GM10248 (cell line): ENCODE measurements at regions not wholly inside any gene's neighbourhood (a gene's known extent, or its start where the extent isn't known, plus 50 kb on each side); places are given as distances from the start of the nearest gene placed in this dataset.
A peak's percentile ranks its signal among the peaks of the same experiment; 100 is the strongest.

Experiments
- CTCF ChIA-PET: fragments of 300-600 bp; sonication (Branson Sonifier 250); formaldehyde crosslinking; extraction: SDS; loops from one replicate; lab custom pipeline; 2021; ENCODE audit warnings: antibody characterized with exemption; lab: Yijun Ruan, JAX
- POLR2A ChIA-PET: fragments of 350-650 bp; sonication (Branson Sonifier 250); formaldehyde crosslinking; extraction: SDS; loops from one replicate; lab custom pipeline; 2020; ENCODE audit warnings: antibody characterized with exemption; lab: Yijun Ruan, JAX
- DNase-seq: peaks from one replicate; pipeline ENCODE4 v3.0.0; 2012; ENCODE audit errors: extremely low spot score
- CTCF ChIP-seq: IDR thresholded peaks from 2 replicates; pipeline ENCODE4 v1.5.1; 2012; ENCODE audit warnings: mild to moderate bottlenecking, low read depth; ENCODE audit errors: extremely low read depth, missing control alignments, control extremely low read depth

- ChIA-PET CTCF (interaction anchor here (1.6 to 4.3 kb wide), 2 partner anchors 11 to 86 kb away, joined by 3 to 17 read pairs; no protein-coding TSS in a partner anchor), POLR2A (no interaction called here)
- TF ChIP-seq CTCF = no peak
- DNase-seq = no peak
These were observed 153.8 kb upstream of the ZNF236 start for GRCh38 chr18:76668546-76668945.

- CTCF ChIA-PET = interaction anchor here (4.3 kb wide), 1 partner anchor 10 kb away, joined by 17 read pairs; no protein-coding TSS in a partner anchor
- DNase-seq = no peak
- POLR2A ChIA-PET = no interaction called here
- TF ChIP-seq CTCF = no peak
These were observed 154.2 kb upstream of the ZNF236 start for GRCh38 chr18:76668119-76668518.

GRCh38 chr18:76667603-76668002, 154.8 kb upstream of the ZNF236 start:
- TF ChIP-seq CTCF = no peak
- no peak for DNase-seq
- ChIA-PET POLR2A (no interaction called here), CTCF (interaction anchor here (4.3 kb wide), 1 partner anchor 10 kb away, joined by 17 read pairs; no protein-coding TSS in a partner anchor)

GRCh38 chr18:76662626-76663025, 159.7 kb upstream of the ZNF236 start:
- CTCF ChIA-PET = interaction anchor here (0.7 kb wide), 1 partner anchor 264 kb away, joined by 3 read pairs; no protein-coding TSS in a partner anchor
- TF ChIP-seq CTCF = no peak
- POLR2A ChIA-PET = no interaction called here
- DNase-seq = no peak

- no peak for DNase-seq
- ChIA-PET CTCF (no interaction called here), POLR2A (no interaction called here)
- TF ChIP-seq CTCF = no peak
These were observed 161.7 kb upstream of the ZNF236 start for GRCh38 chr18:76660571-76661192.

- DNase-seq = peak; percentile 43
- POLR2A ChIA-PET = no interaction called here
- TF ChIP-seq CTCF = peak; percentile 18
- CTCF ChIA-PET = interaction anchor here (1.1 to 4.5 kb wide), 3 partner anchors 9 to 51 kb away, joined by 3 to 17 read pairs (median 10); no protein-coding TSS in a partner anchor
These were observed 163.6 kb upstream of the ZNF516 start for GRCh38 chr18:76658627-76659026.
